HEK293 (cell line): ENCODE measurements at regions not wholly inside any gene's neighbourhood (a gene's known extent, or its start where the extent isn't known, plus 50 kb on each side); places are given as distances from the start of the nearest gene placed in this dataset.

Source experiments
- CTCF ChIP-seq: fragments of 450-650 bp; formaldehyde crosslinking; IDR thresholded peaks from 2 replicates; pipeline ENCODE4 v1.5.1; 2016; ENCODE audit warnings: missing biosample characterization, missing genetic modification characterization
- ZBTB11 ChIP-seq: fragments of 450-650 bp; formaldehyde crosslinking; conservative IDR thresholded peaks from 2 replicates; pipeline ENCODE4 v1.5.1; 2016; ENCODE audit warnings: low read depth, missing biosample characterization, missing genetic modification characterization
- ZNF16 ChIP-seq: fragments of 450-650 bp; formaldehyde crosslinking; IDR thresholded peaks from 2 replicates; pipeline ENCODE4 v1.5.1; 2016; ENCODE audit warnings: low read depth, missing biosample characterization, missing genetic modification characterization
- ZSCAN18 ChIP-seq: fragments of 450-650 bp; formaldehyde crosslinking; IDR thresholded peaks from 2 replicates; pipeline ENCODE4 v1.5.1; 2016; ENCODE audit warnings: missing biosample characterization, missing genetic modification characterization

GRCh38 chr3:99523431-99524127 lies 114.8 kb upstream of the COL8A1 start:
- no peak for TF ChIP-seq ZBTB11 (tag by site-specific recombination)
- TF ChIP-seq CTCF (tag by site-specific recombination), result no peak
- TF ChIP-seq ZSCAN18 (tag by site-specific recombination), result no peak
- TF ChIP-seq ZNF16 (tag by site-specific recombination), result no peak
